ENCODE measurements at regions not wholly inside any gene's neighbourhood (a gene's known extent, or its start where the extent isn't known, plus 50 kb on each side); places are given as distances from the start of the nearest gene placed in this dataset.

DNA sequence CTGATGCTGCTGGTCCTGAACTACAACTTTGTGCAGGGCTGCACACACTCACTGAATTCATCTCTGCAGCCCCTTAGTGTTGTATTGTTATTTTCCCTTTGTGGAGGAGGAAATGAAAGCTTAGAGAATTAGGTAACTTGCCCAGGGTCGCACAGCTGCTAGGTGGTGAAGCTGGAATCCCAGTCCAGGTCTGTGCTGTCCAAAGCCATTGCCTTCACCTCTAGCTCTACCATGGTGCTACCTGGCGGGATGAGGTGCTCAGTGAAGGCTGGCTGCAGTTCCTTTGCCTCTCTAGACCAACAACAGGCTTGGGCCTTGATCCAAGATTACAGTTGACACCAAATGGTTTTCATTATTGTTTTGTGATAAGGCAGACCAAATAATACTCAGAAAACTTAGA lies 177.8 kb upstream of the PITX1 start:
- Histone ChIP-seq H3K4me1 (peaks cover 0 to 27% (median 15%) of the 10 kb centered on the region in 4 donors), H3K27ac (peak overlapping the region in 1 of 4 donors; percentile 68), H3K27me3 (no peaks in the 10 kb centered on the region), H3K36me3 (no peaks in the 10 kb centered on the region), H3K4me3 (no peak overlapping the region), H3K9me3 (no peaks in the 10 kb centered on the region)
- no peak for DNase-seq
- in situ Hi-C loops (cut with MboI; ENCODE audit: low pct_ligation_motif_present in 1 of 4, low pct_unique_long_range_greater_than_20kb in 1 of 4, low sequenced_read_pairs in 3 of 4) (no loop called here), intact Hi-C loops (cut with DNase I; ENCODE audit: low total_unique reads) (no loop called here)
- TF ChIP-seq, protein P1, sequence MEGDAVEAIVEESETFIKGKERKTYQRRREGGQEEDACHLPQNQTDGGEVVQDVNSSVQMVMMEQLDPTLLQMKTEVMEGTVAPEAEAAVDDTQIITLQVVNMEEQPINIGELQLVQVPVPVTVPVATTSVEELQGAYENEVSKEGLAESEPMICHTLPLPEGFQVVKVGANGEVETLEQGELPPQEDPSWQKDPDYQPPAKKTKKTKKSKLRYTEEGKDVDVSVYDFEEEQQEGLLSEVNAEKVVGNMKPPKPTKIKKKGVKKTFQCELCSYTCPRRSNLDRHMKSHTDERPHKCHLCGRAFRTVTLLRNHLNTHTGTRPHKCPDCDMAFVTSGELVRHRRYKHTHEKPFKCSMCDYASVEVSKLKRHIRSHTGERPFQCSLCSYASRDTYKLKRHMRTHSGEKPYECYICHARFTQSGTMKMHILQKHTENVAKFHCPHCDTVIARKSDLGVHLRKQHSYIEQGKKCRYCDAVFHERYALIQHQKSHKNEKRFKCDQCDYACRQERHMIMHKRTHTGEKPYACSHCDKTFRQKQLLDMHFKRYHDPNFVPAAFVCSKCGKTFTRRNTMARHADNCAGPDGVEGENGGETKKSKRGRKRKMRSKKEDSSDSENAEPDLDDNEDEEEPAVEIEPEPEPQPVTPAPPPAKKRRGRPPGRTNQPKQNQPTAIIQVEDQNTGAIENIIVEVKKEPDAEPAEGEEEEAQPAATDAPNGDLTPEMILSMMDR (IDR thresholded peaks at IDR 0.05): no peak
- TF ChIP-seq POLR2AphosphoS5 (IDR thresholded peaks at IDR 0.05) (no peak), POLR2A (IDR thresholded peaks at IDR 0.05) (no peak), EP300 (IDR thresholded peaks at IDR 0.05; ENCODE audit: low read depth) (no peak)
- 81% methylated on average over 2 of the region's 2 CpGs; no CpG with 5 or more reads in 1 of the 2 donors for WGBS, 2 donors (ENCODE audit: low coverage in 1 of 2)

DNA sequence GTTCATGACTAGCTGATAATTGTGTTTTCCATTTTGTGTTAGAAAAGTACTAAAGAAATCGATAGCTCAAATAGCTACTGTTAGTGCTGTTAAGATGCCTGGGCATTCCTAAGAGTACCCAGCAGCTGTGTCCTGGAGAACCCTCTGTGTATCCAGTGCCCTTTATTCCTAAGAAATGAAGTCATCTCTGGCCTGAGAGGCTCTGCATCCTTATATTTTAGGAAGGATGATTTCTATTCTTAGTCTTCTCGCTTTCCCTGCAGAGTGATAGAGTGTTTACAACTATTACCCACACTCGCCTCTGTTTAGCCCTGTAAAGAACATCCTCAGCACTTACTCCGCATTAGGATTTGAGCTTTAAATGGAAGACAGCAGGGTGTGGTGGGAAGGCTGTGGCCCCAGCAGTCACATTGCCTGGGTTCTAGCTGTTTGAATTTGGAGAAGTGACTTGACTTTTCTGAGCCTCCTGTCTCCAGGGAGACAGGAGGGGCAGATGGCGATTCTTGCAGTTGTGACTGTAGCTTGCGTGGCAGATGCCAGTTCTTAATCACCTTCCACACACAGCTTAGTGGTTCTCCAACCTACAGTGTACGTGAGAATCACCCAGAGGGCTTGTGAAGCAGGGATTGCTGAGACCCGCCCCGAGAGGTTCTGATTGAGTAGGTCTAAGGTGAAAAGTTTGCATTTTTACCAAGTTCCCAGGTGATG lies 177.2 kb upstream of the PITX1 start:
- 71 to 72% methylated on average over 4 to 9 of the region's 9 CpGs for WGBS, 2 donors (ENCODE audit: low coverage in 1 of 2)
- H3K27ac ChIP-seq: peak overlapping the region in 3 of 4 donors; percentile 29 to 68 (median 38)
- intact Hi-C loops (cut with DNase I; ENCODE audit: low total_unique reads): no loop called here
- H3K9me3 ChIP-seq: no peaks in the 10 kb centered on the region
- TF ChIP-seq EP300 (IDR thresholded peaks at IDR 0.05; ENCODE audit: low read depth): no peak
- TF ChIP-seq POLR2AphosphoS5 (IDR thresholded peaks at IDR 0.05): peak in 1 of 3 donors; percentile 62
- H3K36me3 ChIP-seq: no peaks in the 10 kb centered on the region
- in situ Hi-C loops (cut with MboI; ENCODE audit: low pct_ligation_motif_present in 1 of 4, low pct_unique_long_range_greater_than_20kb in 1 of 4, low sequenced_read_pairs in 3 of 4): no loop called here
- H3K4me1 ChIP-seq: peaks cover 0 to 27% (median 15%) of the 10 kb centered on the region in 4 donors
- DNase-seq: no peak
- no peak overlapping the region for H3K4me3 ChIP-seq
- no peaks in the 10 kb centered on the region for H3K27me3 ChIP-seq

DNA sequence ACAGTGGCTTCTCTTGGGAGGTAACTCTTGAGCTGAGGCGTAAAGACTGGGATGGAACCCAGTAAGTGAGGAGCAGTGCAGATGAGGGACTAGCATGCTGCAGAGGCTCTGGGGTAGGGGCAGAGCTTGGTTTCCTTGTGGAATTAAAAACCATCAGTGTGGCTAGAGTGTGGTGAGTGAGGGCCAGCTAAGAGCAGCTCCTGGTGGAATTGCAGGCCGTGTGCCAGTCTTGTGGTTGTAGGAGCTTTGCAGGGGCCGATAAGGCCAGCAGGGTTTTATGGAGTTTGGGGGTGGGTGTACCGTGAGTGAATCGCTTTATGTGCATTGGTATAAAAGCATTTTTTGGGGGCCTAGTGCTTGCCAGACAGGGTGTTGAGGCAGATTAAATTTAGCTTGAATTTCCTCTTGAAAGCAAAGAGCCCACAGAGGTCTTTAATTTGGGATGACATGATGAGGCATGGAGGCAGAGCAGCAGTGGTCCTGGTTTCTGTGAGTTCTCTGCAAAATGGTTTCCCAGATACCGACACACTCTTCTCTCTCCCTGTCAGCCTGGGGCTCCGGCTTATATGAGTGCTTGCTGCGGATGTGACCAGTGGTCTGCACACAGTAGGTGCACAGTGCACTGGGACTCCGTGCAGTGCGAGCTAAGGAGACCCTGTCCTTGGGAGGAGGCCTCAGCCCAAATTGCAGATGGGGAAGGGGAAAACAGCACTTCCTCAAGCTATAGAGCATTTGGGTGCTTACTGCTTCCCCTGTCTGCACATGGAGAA lies 176.4 kb upstream of the PITX1 start:
- no peaks in the 10 kb centered on the region for H3K9me3 ChIP-seq
- H3K27me3 ChIP-seq: no peaks in the 10 kb centered on the region
- H3K36me3 ChIP-seq: no peaks in the 10 kb centered on the region
- intact Hi-C loops (cut with DNase I; ENCODE audit: low total_unique reads) (no loop called here), in situ Hi-C loops (cut with MboI; ENCODE audit: low pct_ligation_motif_present in 1 of 4, low pct_unique_long_range_greater_than_20kb in 1 of 4, low sequenced_read_pairs in 3 of 4) (no loop called here)
- peaks cover 0 to 27% (median 15%) of the 10 kb centered on the region in 4 donors for H3K4me1 ChIP-seq
- H3K4me3 ChIP-seq: no peak overlapping the region
- 90% methylated on average over 10 of the region's 10 CpGs; no CpG with 5 or more reads in 1 of the 2 donors for WGBS, 2 donors (ENCODE audit: low coverage in 1 of 2)
- no peak for TF ChIP-seq POLR2AphosphoS5 (IDR thresholded peaks at IDR 0.05)
- TF ChIP-seq POLR2A (IDR thresholded peaks at IDR 0.05): no peak
- TF ChIP-seq EP300 (IDR thresholded peaks at IDR 0.05; ENCODE audit: low read depth): no peak
- TF ChIP-seq, protein P1 (IDR thresholded peaks at IDR 0.05): no peak
- no peak for DNase-seq
- H3K27ac ChIP-seq: peak overlapping the region in 3 of 4 donors; percentile 29 to 68 (median 38)

DNA sequence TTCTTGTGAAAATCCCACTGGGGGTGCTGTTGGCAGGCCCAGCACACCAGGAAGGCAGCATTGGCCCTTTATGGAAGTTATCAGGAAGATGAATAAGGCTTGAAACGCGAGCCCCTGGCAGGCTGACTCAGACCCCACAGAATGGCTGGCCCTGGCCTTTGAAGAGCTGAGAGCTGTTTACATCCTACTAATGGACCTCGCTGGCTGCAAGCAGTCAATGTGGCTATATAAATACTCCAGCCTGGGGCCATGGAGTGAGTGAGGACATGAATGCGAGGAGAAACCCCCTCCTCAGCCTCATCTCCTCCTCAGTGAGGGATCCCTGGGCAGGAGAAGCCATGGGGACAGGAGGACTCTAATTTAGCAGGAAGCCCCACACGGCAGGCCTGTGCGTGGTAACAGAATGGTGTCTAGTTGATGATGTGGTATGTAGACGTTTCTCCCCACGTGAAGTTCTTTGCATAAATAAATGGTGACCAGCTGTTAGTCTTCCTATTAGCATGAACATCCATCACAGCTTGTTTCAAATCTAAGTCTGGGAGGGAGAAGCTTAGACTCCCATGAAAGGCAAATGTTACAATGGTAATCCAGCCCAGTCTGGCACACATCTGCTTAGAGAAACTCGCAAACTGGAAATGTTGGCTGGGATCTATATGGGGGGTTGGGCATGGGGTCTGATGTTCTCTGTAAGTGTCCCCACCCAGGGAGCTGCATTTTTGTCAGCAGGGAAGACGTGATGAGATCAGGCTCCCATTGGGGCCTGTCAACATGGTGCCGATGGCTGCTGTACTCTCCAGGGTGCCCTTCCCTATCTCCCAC lies 175.1 kb upstream of the PITX1 start:
- Histone ChIP-seq H3K4me3 (no peak overlapping the region), H3K9me3 (no peaks in the 10 kb centered on the region), H3K27me3 (no peaks in the 10 kb centered on the region), H3K4me1 (peaks cover 0 to 27% (median 15%) of the 10 kb centered on the region in 4 donors), H3K36me3 (no peaks in the 10 kb centered on the region), H3K27ac (peak overlapping the region; percentile 10 to 68 (median 64))
- in situ Hi-C loops (cut with MboI; ENCODE audit: low pct_ligation_motif_present in 1 of 4, low pct_unique_long_range_greater_than_20kb in 1 of 4, low sequenced_read_pairs in 3 of 4) (no loop called here), intact Hi-C loops (cut with DNase I; ENCODE audit: low total_unique reads) (loop anchor here (5.0 kb wide), 1 partner anchor 123 kb away; no protein-coding TSS in a partner anchor)
- 72% methylated on average over 11 of the region's 11 CpGs; no CpG with 5 or more reads in 1 of the 2 donors for WGBS, 2 donors (ENCODE audit: low coverage in 1 of 2)
- peak; percentile 32 for DNase-seq
- TF ChIP-seq POLR2AphosphoS5 (IDR thresholded peaks at IDR 0.05) (no peak), EP300 (IDR thresholded peaks at IDR 0.05; ENCODE audit: low read depth) (no peak), POLR2A (IDR thresholded peaks at IDR 0.05) (no peak)
- TF ChIP-seq, protein P1 (IDR thresholded peaks at IDR 0.05): no peak
